Breast epithelium (tissue), 3 donors: ENCODE measurements at regions not wholly inside any gene's neighbourhood (a gene's known extent, or its start where the extent isn't known, plus 50 kb on each side); places are given as distances from the start of the nearest gene placed in this dataset.

Source experiments
- POLR2AphosphoS5 ChIP-seq, 3 donors: sonication (generic); formaldehyde crosslinking; IDR thresholded peaks; one replicate each; pipeline ENCODE4 v1.6.1; 2017; ENCODE audit warnings: antibody characterized with exemption in 3 of 3
- TF ChIP-seq, protein P1 (sequence below), 3 donors: fragments of 450-650 bp; IDR thresholded peaks; one replicate each; pipeline ENCODE4 v1.5.1; 2016 to 2017; ENCODE audit warnings: antibody characterized with exemption in 3 of 3, mild to moderate bottlenecking in 3 of 3, moderate library complexity in 3 of 3

DNA sequence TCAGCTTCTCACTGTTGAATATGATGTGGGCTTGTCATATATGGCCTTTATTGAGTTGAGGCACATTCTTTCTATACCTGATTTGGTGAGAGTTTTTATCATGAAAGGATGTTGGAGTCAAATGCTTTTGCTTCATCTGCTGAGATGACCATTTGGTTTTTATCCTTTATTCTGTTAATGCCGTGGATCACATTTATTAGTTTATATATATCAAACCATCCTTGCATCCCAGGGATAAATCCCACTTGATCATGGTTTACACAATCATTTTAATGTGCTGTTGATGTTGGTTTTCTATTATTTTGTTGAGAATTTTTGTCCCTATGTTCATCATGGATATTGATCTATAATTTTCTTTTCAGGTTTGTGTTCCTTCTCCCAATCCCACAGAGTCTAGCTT is 67.0 kb downstream of the EBLN1 start:
- TF ChIP-seq, protein P1, sequence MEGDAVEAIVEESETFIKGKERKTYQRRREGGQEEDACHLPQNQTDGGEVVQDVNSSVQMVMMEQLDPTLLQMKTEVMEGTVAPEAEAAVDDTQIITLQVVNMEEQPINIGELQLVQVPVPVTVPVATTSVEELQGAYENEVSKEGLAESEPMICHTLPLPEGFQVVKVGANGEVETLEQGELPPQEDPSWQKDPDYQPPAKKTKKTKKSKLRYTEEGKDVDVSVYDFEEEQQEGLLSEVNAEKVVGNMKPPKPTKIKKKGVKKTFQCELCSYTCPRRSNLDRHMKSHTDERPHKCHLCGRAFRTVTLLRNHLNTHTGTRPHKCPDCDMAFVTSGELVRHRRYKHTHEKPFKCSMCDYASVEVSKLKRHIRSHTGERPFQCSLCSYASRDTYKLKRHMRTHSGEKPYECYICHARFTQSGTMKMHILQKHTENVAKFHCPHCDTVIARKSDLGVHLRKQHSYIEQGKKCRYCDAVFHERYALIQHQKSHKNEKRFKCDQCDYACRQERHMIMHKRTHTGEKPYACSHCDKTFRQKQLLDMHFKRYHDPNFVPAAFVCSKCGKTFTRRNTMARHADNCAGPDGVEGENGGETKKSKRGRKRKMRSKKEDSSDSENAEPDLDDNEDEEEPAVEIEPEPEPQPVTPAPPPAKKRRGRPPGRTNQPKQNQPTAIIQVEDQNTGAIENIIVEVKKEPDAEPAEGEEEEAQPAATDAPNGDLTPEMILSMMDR (IDR thresholded peaks at IDR 0.05): no peak
- TF ChIP-seq POLR2AphosphoS5 (IDR thresholded peaks at IDR 0.05): no peak
